ENCODE measurements at regions not wholly inside any gene's neighbourhood (a gene's known extent, or its start where the extent isn't known, plus 50 kb on each side); places are given as distances from the start of the nearest gene placed in this dataset.

GRCh38 chr14:85474431-85474830, 55.5 kb upstream of the FLRT2 start (continued):
- TF ChIP-seq EZH2phosphoT487 (IDR thresholded peaks at IDR 0.05; ENCODE audit: unreplicated experiment) (no peak), NANOG (IDR thresholded peaks at IDR 0.05; ENCODE audit: borderline replicate concordance) (no peak), ZNF462 (CRISPR knock-in tag; IDR thresholded peaks at IDR 0.05) (no peak)

- H3F3A ChIP-seq (replicated peaks; ENCODE audit: low read depth), result no peaks in the 10 kb centered on the region
- no peaks in the 10 kb centered on the region for H3K27me3 ChIP-seq (ENCODE audit: insufficient read depth)
- no peaks in the 10 kb centered on the region for H3K79me2 ChIP-seq (replicated peaks; ENCODE audit: insufficient read depth)
- TF ChIP-seq EZH2phosphoT487 (IDR thresholded peaks at IDR 0.05; ENCODE audit: unreplicated experiment) (no peak), REST (IDR thresholded peaks at IDR 0.05; ENCODE audit: unreplicated experiment) (no peak), ZNF331 (CRISPR knock-in tag; IDR thresholded peaks at IDR 0.05; ENCODE audit: low read depth) (no peak)
- TF ChIP-seq, protein P1, sequence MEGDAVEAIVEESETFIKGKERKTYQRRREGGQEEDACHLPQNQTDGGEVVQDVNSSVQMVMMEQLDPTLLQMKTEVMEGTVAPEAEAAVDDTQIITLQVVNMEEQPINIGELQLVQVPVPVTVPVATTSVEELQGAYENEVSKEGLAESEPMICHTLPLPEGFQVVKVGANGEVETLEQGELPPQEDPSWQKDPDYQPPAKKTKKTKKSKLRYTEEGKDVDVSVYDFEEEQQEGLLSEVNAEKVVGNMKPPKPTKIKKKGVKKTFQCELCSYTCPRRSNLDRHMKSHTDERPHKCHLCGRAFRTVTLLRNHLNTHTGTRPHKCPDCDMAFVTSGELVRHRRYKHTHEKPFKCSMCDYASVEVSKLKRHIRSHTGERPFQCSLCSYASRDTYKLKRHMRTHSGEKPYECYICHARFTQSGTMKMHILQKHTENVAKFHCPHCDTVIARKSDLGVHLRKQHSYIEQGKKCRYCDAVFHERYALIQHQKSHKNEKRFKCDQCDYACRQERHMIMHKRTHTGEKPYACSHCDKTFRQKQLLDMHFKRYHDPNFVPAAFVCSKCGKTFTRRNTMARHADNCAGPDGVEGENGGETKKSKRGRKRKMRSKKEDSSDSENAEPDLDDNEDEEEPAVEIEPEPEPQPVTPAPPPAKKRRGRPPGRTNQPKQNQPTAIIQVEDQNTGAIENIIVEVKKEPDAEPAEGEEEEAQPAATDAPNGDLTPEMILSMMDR (conservative IDR thresholded peaks at IDR 0.05; ENCODE audit: low read depth in 2 of 2), result no peak
- H3K4me3 ChIP-seq, result no peak overlapping the region
- no peak overlapping the region for H3K27ac Mint-ChIP-seq
- H4K20me1 ChIP-seq (replicated peaks; ENCODE audit: insufficient read depth), result no peaks in the 10 kb centered on the region
- no peaks in the 10 kb centered on the region for H3K4me1 Mint-ChIP-seq
- H3K36me3 ChIP-seq (ENCODE audit: insufficient read depth), result no peaks in the 10 kb centered on the region
- H3K27ac ChIP-seq (ENCODE audit: low read depth), result no peak overlapping the region
- H3K4me1 ChIP-seq (ENCODE audit: insufficient read depth), result no peaks in the 10 kb centered on the region
- H3K36me3 Mint-ChIP-seq (ENCODE audit: low read depth), result no peaks in the 10 kb centered on the region
- H3K4me3 Mint-ChIP-seq, result no peak overlapping the region
- H3K9me2 ChIP-seq (ENCODE audit: insufficient read depth), result no peaks in the 10 kb centered on the region
- no peaks in the 10 kb centered on the region for H3K9me3 Mint-ChIP-seq
- H3K4me2 ChIP-seq, result no peak overlapping the region
- H2AFZ ChIP-seq, result no peak overlapping the region
- ATAC-seq, result no peak
- no peaks in the 10 kb centered on the region for H3K27me3 Mint-ChIP-seq (ENCODE audit: insufficient read depth, low read depth, poor library complexity)
- no peak for DNase-seq (ENCODE audit: low spot score)
These were observed 54.8 kb upstream of the FLRT2 start for GRCh38 chr14:85475113-85475512.

All from GM23338 (cell line).